Calu3 (cell line): ENCODE measurements at regions not wholly inside any gene's neighbourhood (a gene's known extent, or its start where the extent isn't known, plus 50 kb on each side); places are given as distances from the start of the nearest gene placed in this dataset.

Source experiments
- BruUV-seq: library from RNA; stranded (reverse); fragments of 400-500 nt; replicated peaks from 2 replicates; lab custom pipeline; 2021; lab: Mats Ljungman, UMichigan
- CTCF ChIA-PET: fragments of 300-600 bp; sonication (Branson Sonifier 250); formaldehyde crosslinking; loops from one replicate; lab custom pipeline; 2022; ENCODE audit warnings: antibody characterized with exemption; lab: Charles Lee
- DNase-seq: peaks from one replicate; pipeline ENCODE4 v3.0.0; 2022
- H3K27ac Mint-ChIP-seq: one replicate; pipeline ENCODE4 v1.8.0; 2022; ENCODE audit warnings: mixed read lengths; ENCODE audit not compliant: unreplicated experiment
- H3K27me3 Mint-ChIP-seq: one replicate; pipeline ENCODE4 v1.8.0; 2022; ENCODE audit warnings: mixed read lengths; ENCODE audit not compliant: unreplicated experiment
- H3K36me3 Mint-ChIP-seq: one replicate; pipeline ENCODE4 v1.8.0; 2022; ENCODE audit warnings: mild to moderate bottlenecking, moderate library complexity, mixed read lengths; ENCODE audit not compliant: insufficient read depth, unreplicated experiment
- H3K4me1 Mint-ChIP-seq: one replicate; pipeline ENCODE4 v1.8.0; 2022; ENCODE audit warnings: mild to moderate bottlenecking, low read depth, mixed read lengths; ENCODE audit not compliant: unreplicated experiment
- H3K4me3 Mint-ChIP-seq: one replicate; pipeline ENCODE4 v1.8.0; 2022; ENCODE audit warnings: mild to moderate bottlenecking, low read depth, moderate library complexity, mixed read lengths; ENCODE audit not compliant: unreplicated experiment
- H3K9me3 Mint-ChIP-seq: one replicate; pipeline ENCODE4 v1.8.0; 2022; ENCODE audit warnings: low read depth, mixed read lengths; ENCODE audit not compliant: unreplicated experiment
- intact Hi-C: fragments of 100-400 bp; cut with micrococcal nuclease; formaldehyde crosslinking; loops from one replicate; pipeline ENCODE4 v1.10.0; 2022; ENCODE audit not compliant: unreplicated experiment
- TF ChIP-seq, protein P1 (sequence below): fragments of 200-600 bp; IDR thresholded peaks from one replicate; pipeline ENCODE4 v1.8.0; 2022; ENCODE audit warnings: antibody characterized with exemption; ENCODE audit not compliant: unreplicated experiment

DNA sequence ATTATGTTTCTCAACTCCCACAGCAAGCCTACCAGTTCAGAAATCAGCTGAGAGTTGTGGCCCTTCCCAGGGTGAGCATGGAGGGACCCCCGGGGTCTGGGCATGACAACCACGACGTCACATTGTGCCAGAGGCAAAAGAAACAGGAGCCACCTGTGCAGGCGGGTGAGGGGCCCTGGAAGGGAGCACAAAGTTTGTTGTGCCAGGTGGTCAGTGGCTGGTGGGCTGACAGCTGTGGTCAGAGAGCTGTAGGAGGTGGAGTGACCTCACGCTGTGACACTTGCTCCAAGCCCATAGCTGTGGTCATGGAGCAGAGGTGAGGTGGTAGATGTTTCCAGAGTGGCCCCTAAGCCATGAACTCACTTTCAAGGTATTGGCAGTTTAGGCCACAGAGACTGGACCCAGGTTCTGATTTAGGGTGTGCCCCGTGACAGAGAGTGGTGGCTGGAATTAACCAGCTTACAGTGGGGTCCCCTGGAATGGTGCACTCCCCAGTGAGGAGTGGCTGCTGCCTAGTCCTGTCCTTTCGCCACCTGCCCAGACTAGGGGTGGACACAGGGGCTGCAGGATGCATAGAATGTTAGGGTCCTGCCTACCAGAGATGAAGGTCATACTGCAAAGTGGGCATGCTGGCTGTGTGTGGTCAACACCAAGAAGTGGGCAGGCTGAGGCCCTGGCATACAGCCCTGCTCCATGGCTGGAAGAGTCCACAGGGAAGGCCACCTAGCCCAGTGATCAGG is 136.4 kb downstream of the GLI2 start:
- Mint-ChIP-seq H3K36me3 (no peaks in the 10 kb centered on the region), H3K27me3 (peaks cover 58% of the 10 kb centered on the region), H3K4me3 (no peak overlapping the region), H3K9me3 (no peaks in the 10 kb centered on the region), H3K4me1 (no peaks in the 10 kb centered on the region), H3K27ac (no peak overlapping the region)
- TF ChIP-seq, protein P1, sequence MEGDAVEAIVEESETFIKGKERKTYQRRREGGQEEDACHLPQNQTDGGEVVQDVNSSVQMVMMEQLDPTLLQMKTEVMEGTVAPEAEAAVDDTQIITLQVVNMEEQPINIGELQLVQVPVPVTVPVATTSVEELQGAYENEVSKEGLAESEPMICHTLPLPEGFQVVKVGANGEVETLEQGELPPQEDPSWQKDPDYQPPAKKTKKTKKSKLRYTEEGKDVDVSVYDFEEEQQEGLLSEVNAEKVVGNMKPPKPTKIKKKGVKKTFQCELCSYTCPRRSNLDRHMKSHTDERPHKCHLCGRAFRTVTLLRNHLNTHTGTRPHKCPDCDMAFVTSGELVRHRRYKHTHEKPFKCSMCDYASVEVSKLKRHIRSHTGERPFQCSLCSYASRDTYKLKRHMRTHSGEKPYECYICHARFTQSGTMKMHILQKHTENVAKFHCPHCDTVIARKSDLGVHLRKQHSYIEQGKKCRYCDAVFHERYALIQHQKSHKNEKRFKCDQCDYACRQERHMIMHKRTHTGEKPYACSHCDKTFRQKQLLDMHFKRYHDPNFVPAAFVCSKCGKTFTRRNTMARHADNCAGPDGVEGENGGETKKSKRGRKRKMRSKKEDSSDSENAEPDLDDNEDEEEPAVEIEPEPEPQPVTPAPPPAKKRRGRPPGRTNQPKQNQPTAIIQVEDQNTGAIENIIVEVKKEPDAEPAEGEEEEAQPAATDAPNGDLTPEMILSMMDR, result no peak
- BruUV-seq, result no TSS peak
- CTCF ChIA-PET, result no interaction called here
- intact Hi-C loops, result no loop called here
- no peak for DNase-seq

- no peak overlapping the region for H3K27ac Mint-ChIP-seq
Measured at GRCh38 chr2:120873958-120874887, 138.6 kb downstream of the GLI2 start.

DNA sequence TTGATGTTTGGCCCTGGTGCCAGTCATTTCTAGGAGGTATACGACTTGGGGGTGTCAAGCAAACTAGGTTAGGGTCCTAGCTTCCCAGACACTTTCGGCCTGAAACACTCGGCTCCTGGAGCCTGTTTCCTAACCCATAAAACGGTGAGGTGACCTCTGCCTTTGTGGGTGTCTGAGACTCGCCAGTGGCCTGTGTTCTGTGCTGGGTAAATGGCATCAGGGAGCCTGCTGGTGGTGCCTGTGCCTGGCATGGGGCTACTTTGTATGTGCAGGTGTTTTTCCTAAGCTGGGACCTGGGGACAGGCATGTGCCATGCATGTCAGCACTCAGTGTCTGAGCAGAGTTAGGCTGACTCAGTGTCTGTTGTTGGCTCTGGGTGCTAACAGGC is 139.2 kb downstream of the GLI2 start:
- intact Hi-C loops, result no loop called here
- no peaks in the 10 kb centered on the region for H3K9me3 Mint-ChIP-seq
- CTCF ChIA-PET, result no interaction called here
- H3K36me3 Mint-ChIP-seq, result no peaks in the 10 kb centered on the region
- no peak overlapping the region for H3K4me3 Mint-ChIP-seq
- no peaks in the 10 kb centered on the region for H3K4me1 Mint-ChIP-seq
- no peak for DNase-seq
- no TSS peak for BruUV-seq
- H3K27me3 Mint-ChIP-seq, result peaks cover 44% of the 10 kb centered on the region
- TF ChIP-seq, protein P1, result no peak
- H3K27ac Mint-ChIP-seq, result no peak overlapping the region

More at GRCh38 chr2:120873958-120874887, 138.6 kb downstream of the GLI2 start:
- BruUV-seq, result no TSS peak
- H3K4me3 Mint-ChIP-seq, result no peak overlapping the region
- CTCF ChIA-PET, result no interaction called here
- TF ChIP-seq, protein P1, result no peak
- no peak for DNase-seq
- intact Hi-C loops, result no loop called here
- no peaks in the 10 kb centered on the region for H3K9me3 Mint-ChIP-seq
- H3K4me1 Mint-ChIP-seq, result no peaks in the 10 kb centered on the region
- H3K36me3 Mint-ChIP-seq, result no peaks in the 10 kb centered on the region
- peaks cover 44% of the 10 kb centered on the region for H3K27me3 Mint-ChIP-seq

DNA sequence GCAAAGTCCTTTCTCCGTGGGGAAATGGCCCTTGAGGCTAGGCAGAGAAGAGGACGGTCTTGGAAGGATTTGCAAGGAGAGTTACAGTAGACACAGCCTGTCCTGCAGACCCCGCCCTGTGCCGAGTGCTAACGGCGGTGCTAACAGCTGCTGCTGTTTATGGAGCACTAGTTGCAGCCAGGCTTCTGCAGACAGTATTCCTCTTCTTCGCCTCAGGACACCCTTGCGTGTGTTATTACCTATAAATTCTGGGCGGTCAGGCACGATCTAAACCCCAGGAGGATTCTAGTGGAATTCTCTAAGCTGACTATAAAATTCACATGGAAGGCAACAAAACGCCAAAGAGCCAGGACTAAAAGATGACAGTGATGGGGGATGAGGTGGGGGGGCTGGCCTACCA is 139.8 kb downstream of the GLI2 start:
- H3K4me3 Mint-ChIP-seq, result no peak overlapping the region
- H3K4me1 Mint-ChIP-seq, result no peaks in the 10 kb centered on the region
- CTCF ChIA-PET, result no interaction called here
- H3K36me3 Mint-ChIP-seq, result no peaks in the 10 kb centered on the region
- TF ChIP-seq, protein P1, result no peak
- no TSS peak for BruUV-seq
- H3K9me3 Mint-ChIP-seq, result no peaks in the 10 kb centered on the region
- DNase-seq, result no peak
- intact Hi-C loops, result no loop called here
- H3K27me3 Mint-ChIP-seq, result peaks cover 46% of the 10 kb centered on the region
- H3K27ac Mint-ChIP-seq, result no peak overlapping the region
